ENCODE measurements at regions not wholly inside any gene's neighbourhood (a gene's known extent, or its start where the extent isn't known, plus 50 kb on each side); places are given as distances from the start of the nearest gene placed in this dataset.

GRCh38 chr2:200099256-200099655 lies 143.9 kb downstream of the MAIP1 start:
- TF ChIP-seq, protein P1, sequence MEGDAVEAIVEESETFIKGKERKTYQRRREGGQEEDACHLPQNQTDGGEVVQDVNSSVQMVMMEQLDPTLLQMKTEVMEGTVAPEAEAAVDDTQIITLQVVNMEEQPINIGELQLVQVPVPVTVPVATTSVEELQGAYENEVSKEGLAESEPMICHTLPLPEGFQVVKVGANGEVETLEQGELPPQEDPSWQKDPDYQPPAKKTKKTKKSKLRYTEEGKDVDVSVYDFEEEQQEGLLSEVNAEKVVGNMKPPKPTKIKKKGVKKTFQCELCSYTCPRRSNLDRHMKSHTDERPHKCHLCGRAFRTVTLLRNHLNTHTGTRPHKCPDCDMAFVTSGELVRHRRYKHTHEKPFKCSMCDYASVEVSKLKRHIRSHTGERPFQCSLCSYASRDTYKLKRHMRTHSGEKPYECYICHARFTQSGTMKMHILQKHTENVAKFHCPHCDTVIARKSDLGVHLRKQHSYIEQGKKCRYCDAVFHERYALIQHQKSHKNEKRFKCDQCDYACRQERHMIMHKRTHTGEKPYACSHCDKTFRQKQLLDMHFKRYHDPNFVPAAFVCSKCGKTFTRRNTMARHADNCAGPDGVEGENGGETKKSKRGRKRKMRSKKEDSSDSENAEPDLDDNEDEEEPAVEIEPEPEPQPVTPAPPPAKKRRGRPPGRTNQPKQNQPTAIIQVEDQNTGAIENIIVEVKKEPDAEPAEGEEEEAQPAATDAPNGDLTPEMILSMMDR (IDR thresholded peaks at IDR 0.05; ENCODE audit: low read depth, low read length): no peak

GRCh38 chr2:200100027-200100426 lies 144.6 kb downstream of the MAIP1 start:
- no peak overlapping the region for H3K4me3 ChIP-seq (ENCODE audit: low read depth, low read length)
- TF ChIP-seq, protein P1 (IDR thresholded peaks at IDR 0.05; ENCODE audit: low read depth, low read length): no peak

More at GRCh38 chr2:200099256-200099655, 143.9 kb downstream of the MAIP1 start:
- H3K4me3 ChIP-seq (ENCODE audit: low read depth, low read length): no peak overlapping the region

GRCh38 chr2:200101922-200102321 lies 146.5 kb downstream of the MAIP1 start:
- TF ChIP-seq, protein P1 (IDR thresholded peaks at IDR 0.05; ENCODE audit: low read depth, low read length): no peak

DNA sequence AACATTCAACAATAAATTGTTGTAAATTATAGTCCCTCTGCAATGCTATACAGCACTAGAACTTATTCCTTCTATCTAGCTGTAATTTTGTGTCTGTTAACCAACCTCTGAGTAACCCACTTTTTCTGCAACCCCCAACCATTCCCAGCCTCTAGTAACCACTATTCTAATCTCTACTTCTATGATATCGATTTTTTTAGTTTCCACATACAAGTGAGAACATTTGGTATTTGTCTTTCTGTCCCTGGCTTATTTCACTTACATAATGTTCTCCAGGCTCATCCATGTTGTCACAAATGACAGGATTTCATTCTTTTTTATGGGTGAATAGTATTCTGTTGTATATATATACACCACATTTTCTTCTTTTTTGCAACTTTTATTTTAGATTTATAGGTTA lies 147.6 kb downstream of the MAIP1 start:
- TF ChIP-seq, protein P1 (IDR thresholded peaks at IDR 0.05; ENCODE audit: low read depth, low read length): no peak
- H3K4me3 ChIP-seq (ENCODE audit: low read depth, low read length): no peak overlapping the region

More at GRCh38 chr2:200101922-200102321, 146.5 kb downstream of the MAIP1 start:
- no peak overlapping the region for H3K4me3 ChIP-seq (ENCODE audit: low read depth, low read length)

GRCh38 chr2:200104015-200104414 lies 148.6 kb downstream of the MAIP1 start:
- no peak overlapping the region for H3K4me3 ChIP-seq (ENCODE audit: low read depth, low read length)
- TF ChIP-seq, protein P1 (IDR thresholded peaks at IDR 0.05; ENCODE audit: low read depth, low read length): no peak

- H3K4me3 ChIP-seq (ENCODE audit: low read depth, low read length): no peak overlapping the region
- TF ChIP-seq, protein P1 (IDR thresholded peaks at IDR 0.05; ENCODE audit: low read depth, low read length): no peak
Observed at GRCh38 chr2:200107514-200108217, 152.3 kb downstream of the MAIP1 start.

- TF ChIP-seq, protein P1 (IDR thresholded peaks at IDR 0.05; ENCODE audit: low read depth, low read length): no peak
- H3K4me3 ChIP-seq (ENCODE audit: low read depth, low read length): no peak overlapping the region
Observed at GRCh38 chr2:200109421-200109820, 154.0 kb downstream of the MAIP1 start.
